ENCODE measurements at regions not wholly inside any gene's neighbourhood (a gene's known extent, or its start where the extent isn't known, plus 50 kb on each side); places are given as distances from the start of the nearest gene placed in this dataset.
A peak's percentile ranks its signal among the peaks of the same experiment; 100 is the strongest.

GRCh38 chr14:51145246-51145645 lies 50.3 kb upstream of the TRIM9 start:
- DNase-seq = no peak

DNA sequence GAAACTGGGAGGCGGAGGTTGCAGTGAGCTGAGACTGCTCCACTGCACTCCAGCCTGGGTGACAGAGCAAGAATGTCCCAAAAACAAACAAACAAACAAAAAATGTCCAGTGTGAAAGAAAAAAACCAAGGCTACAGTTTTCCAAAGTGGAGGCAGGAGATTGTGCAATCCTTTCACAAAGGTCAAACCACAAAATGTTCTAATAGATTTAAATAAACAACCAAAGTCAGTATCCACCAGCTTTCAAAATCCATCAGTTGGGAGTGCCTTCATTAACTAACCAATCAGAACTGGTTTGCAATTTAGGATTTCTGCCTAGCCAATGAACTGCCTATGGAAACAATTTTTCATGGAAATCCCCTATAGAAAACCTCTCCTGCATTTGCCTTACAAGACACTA lies 52.3 kb upstream of the TRIM9 start:
- DNase-seq = no peak

GRCh38 chr14:51155326-51155725 lies 60.4 kb upstream of the TRIM9 start:
- DNase-seq = no peak

GRCh38 chr14:51157012-51157411 lies 62.1 kb upstream of the TRIM9 start:
- peak; percentile 20 for DNase-seq

- DNase-seq = no peak
Observed at GRCh38 chr14:51160871-51161270, 66.0 kb upstream of the TRIM9 start.

DNA sequence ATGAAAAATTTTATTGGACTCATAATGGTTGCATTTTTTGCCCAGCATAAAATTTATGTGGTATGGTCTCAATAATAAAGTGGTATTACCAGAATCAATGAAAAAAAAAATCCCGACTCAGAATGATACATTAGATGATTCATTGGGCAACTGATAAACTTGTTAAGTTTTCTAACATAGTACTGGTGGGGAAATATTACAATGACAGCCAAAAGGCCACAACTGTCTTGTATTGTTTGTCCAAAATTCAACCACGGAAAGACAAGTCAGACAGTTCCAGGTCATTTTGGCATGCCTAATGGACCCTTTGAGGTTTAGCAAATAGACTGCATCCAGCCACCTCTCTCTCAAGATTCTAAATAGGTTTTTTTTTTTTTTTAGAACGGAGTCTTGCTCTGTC lies 70.5 kb upstream of the TRIM9 start:
- DNase-seq = no peak

DNA sequence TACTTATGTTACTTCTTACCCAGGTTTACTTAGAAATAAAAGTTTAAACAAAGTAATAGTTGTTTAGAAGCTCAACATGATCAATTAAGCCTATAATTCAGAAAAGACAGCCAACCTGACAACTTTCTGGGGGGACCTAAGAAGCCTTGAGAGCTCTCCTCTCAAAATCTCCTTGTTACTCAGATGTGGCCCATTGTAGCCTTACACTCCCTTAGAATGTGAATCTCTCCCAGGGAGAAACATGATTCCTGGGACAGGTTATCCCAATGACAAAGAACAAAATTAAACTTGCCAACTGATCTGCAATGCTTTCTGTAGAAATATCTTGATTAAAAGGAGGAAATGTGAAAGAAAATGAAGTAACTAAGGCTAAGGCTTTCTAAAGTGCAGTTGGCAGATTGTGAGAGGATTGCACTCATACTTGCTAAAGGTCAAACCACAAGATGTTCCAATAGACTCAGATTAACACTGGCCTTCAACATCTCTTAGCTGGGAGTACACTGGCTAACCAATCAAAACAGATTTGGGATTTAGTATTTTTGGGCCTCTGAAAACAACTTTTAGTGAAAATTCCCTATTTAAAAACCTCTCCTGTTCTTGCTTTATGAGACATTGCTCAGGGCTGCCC lies 72.3 kb upstream of the TMX1 start:
- DNase-seq = peak; percentile 24

- no peak for DNase-seq
Observed at GRCh38 chr14:51168215-51168613, 71.8 kb upstream of the TMX1 start.

DNA sequence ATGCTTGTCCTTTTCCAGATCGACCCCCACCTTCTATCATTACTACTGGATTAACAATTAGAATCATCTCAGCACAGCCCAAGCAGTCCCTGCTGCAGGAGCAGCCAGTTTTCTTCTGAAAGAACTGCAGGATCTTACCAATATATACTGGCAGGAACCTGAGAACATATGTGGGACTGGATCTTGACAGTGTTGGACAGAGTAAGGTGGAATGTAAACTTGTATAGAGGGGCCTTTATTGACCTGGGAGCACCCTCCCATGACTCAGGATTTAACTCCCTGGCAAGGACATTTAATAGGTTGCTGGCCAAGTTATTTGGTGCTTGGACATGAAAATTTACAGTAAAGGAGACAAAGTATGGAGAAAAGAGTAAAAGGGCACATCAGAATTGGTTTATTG lies 66.2 kb upstream of the TMX1 start:
- DNase-seq = no peak

GRCh38 chr14:51176839-51177238 lies 63.2 kb upstream of the TMX1 start:
- no peak for DNase-seq

DNA sequence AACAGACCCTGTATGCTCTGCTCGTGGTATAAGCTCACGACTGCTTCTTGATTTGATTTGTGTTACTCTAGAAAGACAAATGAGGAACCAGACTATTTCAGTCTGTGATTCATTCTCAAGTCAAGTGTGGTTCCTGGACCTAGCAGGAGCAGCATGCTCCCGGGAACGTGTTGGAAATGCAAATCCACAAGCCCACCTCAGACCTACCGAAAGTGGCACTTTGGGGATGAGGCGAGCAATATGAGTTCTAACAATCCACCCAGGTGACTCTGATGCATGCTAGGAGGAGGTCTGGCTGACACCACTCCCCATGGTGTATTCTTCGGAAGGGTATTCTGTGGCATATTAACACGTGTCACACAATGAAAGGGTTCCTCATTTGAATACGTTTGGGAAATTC lies 59.5 kb upstream of the TMX1 start:
- no peak for DNase-seq

GRCh38 chr14:51182131-51182565 lies 57.9 kb upstream of the TMX1 start:
- no peak for DNase-seq

GRCh38 chr14:51185180-51185579 lies 54.9 kb upstream of the TMX1 start:
- DNase-seq = peak; percentile 43

- DNase-seq = no peak
Observed at GRCh38 chr14:51185754-51186153, 54.3 kb upstream of the TMX1 start.

- DNase-seq = no peak
Observed at GRCh38 chr14:51188566-51189185, 51.4 kb upstream of the TMX1 start.

GRCh38 chr14:51189600-51190376 lies 50.3 kb upstream of the TMX1 start:
- no peak for DNase-seq
